Nephron (organoid): ENCODE measurements at regions not wholly inside any gene's neighbourhood (a gene's known extent, or its start where the extent isn't known, plus 50 kb on each side); places are given as distances from the start of the nearest gene placed in this dataset.

ENCODE experiments used
- H3K27ac Mint-ChIP-seq, 3 experiments: 2 replicates each; pipeline ENCODE4 v1.8.0; 2020; ENCODE audit warnings: mixed read lengths in 3 of 3, mild to moderate bottlenecking in 2 of 3, moderate library complexity in 1 of 3
- H3K27me3 Mint-ChIP-seq: 2 replicates; pipeline ENCODE4 v1.8.0; 2021; ENCODE audit warnings: low read depth, mild to moderate bottlenecking, moderate library complexity, mixed read lengths
- H3K36me3 Mint-ChIP-seq: 2 replicates; pipeline ENCODE4 v1.8.0; 2020; ENCODE audit warnings: low read depth, mixed read lengths
- H3K4me1 Mint-ChIP-seq: 2 replicates; pipeline ENCODE4 v1.8.0; 2020; ENCODE audit warnings: mixed read lengths
- H3K4me3 Mint-ChIP-seq, 3 experiments: 2 replicates each; pipeline ENCODE4 v1.8.0; 2020; ENCODE audit warnings: mild to moderate bottlenecking in 3 of 3, mixed read lengths in 3 of 3, moderate library complexity in 2 of 3
- H3K9me3 Mint-ChIP-seq: 2 replicates; pipeline ENCODE4 v1.8.0; 2020; ENCODE audit warnings: mixed read lengths
- TF ChIP-seq, protein P1 (sequence below), 3 experiments: fragments of 200-600 bp; sonication (generic); IDR thresholded peaks; one replicate each; pipeline ENCODE4 v1.5.0; 2021; ENCODE audit warnings: antibody characterized with exemption in 3 of 3; ENCODE audit not compliant: unreplicated experiment in 3 of 3

DNA sequence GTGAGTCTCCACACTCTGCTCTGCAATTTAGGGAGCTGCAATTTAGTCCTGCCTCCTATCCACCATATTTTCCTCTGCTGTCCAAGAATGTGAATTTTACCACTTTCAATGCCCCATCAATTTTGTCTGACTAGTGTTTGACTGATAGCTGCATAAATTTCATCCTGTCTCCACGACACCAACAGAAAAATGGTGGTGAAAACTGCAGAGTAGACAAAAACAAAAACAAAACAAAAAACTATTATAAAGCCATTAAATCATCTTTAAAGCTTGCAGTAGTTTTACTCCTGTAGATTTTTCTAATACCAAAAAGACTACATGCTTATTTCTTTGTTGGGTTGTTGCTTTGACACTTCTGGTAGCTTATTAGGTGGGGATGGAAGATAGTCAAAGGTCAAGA is 322.0 kb downstream of the PAX1 start:
- TF ChIP-seq, protein P1, sequence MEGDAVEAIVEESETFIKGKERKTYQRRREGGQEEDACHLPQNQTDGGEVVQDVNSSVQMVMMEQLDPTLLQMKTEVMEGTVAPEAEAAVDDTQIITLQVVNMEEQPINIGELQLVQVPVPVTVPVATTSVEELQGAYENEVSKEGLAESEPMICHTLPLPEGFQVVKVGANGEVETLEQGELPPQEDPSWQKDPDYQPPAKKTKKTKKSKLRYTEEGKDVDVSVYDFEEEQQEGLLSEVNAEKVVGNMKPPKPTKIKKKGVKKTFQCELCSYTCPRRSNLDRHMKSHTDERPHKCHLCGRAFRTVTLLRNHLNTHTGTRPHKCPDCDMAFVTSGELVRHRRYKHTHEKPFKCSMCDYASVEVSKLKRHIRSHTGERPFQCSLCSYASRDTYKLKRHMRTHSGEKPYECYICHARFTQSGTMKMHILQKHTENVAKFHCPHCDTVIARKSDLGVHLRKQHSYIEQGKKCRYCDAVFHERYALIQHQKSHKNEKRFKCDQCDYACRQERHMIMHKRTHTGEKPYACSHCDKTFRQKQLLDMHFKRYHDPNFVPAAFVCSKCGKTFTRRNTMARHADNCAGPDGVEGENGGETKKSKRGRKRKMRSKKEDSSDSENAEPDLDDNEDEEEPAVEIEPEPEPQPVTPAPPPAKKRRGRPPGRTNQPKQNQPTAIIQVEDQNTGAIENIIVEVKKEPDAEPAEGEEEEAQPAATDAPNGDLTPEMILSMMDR (IDR thresholded peaks at IDR 0.05; ENCODE audit: unreplicated experiment in 3 of 3), result no peak
- no peaks in the 10 kb centered on the region for H3K4me1 Mint-ChIP-seq
- H3K36me3 Mint-ChIP-seq, result no peaks in the 10 kb centered on the region
- no peak overlapping the region for H3K4me3 Mint-ChIP-seq
- H3K27ac Mint-ChIP-seq, result no peak overlapping the region
- no peaks in the 10 kb centered on the region for H3K27me3 Mint-ChIP-seq
- H3K9me3 Mint-ChIP-seq, result peaks cover 17% of the 10 kb centered on the region

GRCh38 chr20:22020201-22020600 is 314.7 kb downstream of the PAX1 start:
- Mint-ChIP-seq H3K4me1 (no peaks in the 10 kb centered on the region), H3K4me3 (no peak overlapping the region), H3K27me3 (no peaks in the 10 kb centered on the region), H3K9me3 (peaks cover 9% of the 10 kb centered on the region), H3K27ac (no peak overlapping the region), H3K36me3 (no peaks in the 10 kb centered on the region)
- TF ChIP-seq, protein P1 (IDR thresholded peaks at IDR 0.05; ENCODE audit: unreplicated experiment in 3 of 3), result no peak

DNA sequence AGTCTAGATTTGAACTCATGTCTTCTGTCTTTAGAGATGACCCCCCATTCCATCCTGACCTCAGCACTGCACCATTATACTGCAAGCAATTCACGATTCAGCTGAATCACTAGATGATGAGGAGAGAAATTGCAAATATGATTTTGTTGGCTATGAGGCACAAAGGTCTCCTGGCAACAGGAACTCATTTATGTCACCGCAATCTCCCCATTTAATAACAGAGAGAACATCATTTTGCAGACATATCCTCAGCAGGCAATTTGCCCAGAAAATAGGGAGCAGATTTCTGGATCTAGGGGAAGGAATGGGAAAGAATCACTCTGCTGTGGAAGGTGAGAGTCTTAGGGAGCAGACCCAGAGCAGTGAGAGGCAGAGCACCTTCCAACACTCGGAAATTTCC is 303.0 kb downstream of the PAX1 start:
- Mint-ChIP-seq H3K27me3 (no peaks in the 10 kb centered on the region), H3K4me1 (no peaks in the 10 kb centered on the region), H3K36me3 (no peaks in the 10 kb centered on the region)

GRCh38 chr20:22006306-22006705 is 300.8 kb downstream of the PAX1 start:
- no peaks in the 10 kb centered on the region for H3K27me3 Mint-ChIP-seq
- H3K36me3 Mint-ChIP-seq, result no peaks in the 10 kb centered on the region
- no peak overlapping the region for H3K4me3 Mint-ChIP-seq
- H3K9me3 Mint-ChIP-seq, result peaks cover 13% of the 10 kb centered on the region
- no peaks in the 10 kb centered on the region for H3K4me1 Mint-ChIP-seq
- TF ChIP-seq, protein P1 (IDR thresholded peaks at IDR 0.05; ENCODE audit: unreplicated experiment in 3 of 3), result no peak
- H3K27ac Mint-ChIP-seq, result no peak overlapping the region

More for the DNA sequence above, 303.0 kb downstream of the PAX1 start:
- TF ChIP-seq, protein P1 (IDR thresholded peaks at IDR 0.05; ENCODE audit: unreplicated experiment in 3 of 3), result no peak
- H3K27ac Mint-ChIP-seq, result no peak overlapping the region
- peaks cover 13% of the 10 kb centered on the region for H3K9me3 Mint-ChIP-seq
- no peak overlapping the region for H3K4me3 Mint-ChIP-seq

DNA sequence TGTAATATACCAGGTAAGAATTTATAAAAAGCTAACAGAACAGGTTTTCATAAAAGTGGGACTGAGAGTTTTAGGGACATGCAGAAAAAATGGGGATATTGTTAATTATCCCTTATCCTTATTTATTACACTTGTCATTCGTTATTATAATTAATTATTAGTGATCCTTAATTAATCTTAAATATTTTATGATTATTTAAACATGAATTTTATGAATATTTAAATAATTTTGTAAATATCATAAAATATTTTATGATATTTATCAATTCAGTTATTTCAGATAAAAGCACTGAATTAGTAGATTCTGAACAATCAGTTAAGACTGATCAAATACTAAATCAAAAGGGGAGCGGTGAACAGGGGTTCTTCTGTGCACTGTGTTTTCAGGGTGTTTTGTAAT is 300.1 kb downstream of the PAX1 start:
- H3K4me3 Mint-ChIP-seq, result no peak overlapping the region
- no peaks in the 10 kb centered on the region for H3K4me1 Mint-ChIP-seq
- no peak overlapping the region for H3K27ac Mint-ChIP-seq
- no peaks in the 10 kb centered on the region for H3K36me3 Mint-ChIP-seq
- TF ChIP-seq, protein P1 (IDR thresholded peaks at IDR 0.05; ENCODE audit: unreplicated experiment in 3 of 3), result no peak
- peaks cover 8% of the 10 kb centered on the region for H3K9me3 Mint-ChIP-seq
- no peaks in the 10 kb centered on the region for H3K27me3 Mint-ChIP-seq

- Mint-ChIP-seq H3K4me1 (no peaks in the 10 kb centered on the region), H3K27me3 (no peaks in the 10 kb centered on the region), H3K4me3 (no peak overlapping the region), H3K36me3 (no peaks in the 10 kb centered on the region), H3K9me3 (peaks cover 5% of the 10 kb centered on the region), H3K27ac (no peak overlapping the region)
- TF ChIP-seq, protein P1 (IDR thresholded peaks at IDR 0.05; ENCODE audit: unreplicated experiment in 3 of 3), result no peak
These were observed 299.5 kb downstream of the PAX1 start for GRCh38 chr20:22004946-22005345.
